Activated T-cell treated with anti-CD3 and anti-CD28 coated beads, Interleukin-2, amount 50 U/mL, for 48 hours (primary cell): ENCODE measurements at regions not wholly inside any gene's neighbourhood (a gene's known extent, or its start where the extent isn't known, plus 50 kb on each side); places are given as distances from the start of the nearest gene placed in this dataset.

Experiments used
- DNase-seq, 2 experiments: peaks; one replicate each; pipeline ENCODE4 v3.0.0-alpha.2; 2020

DNA sequence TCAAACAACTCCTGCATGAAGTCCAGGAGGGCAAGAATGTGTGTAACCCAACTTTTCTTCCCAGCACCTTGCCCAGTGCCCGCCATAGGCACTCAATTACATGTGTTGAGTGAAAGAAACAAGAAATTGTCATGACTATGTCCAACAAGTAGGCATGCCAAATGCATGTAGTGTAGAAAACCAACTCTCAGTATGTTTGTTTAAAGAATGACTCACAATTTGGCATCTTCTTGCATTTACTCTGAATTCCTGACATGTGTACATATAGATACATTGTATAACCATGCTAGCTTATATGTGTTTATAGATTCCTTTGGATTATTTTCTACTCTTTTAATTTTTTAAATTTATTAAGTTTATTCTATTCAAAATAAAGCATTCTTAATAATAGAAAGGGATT lies 305.0 kb downstream of the EFNB2 start:
- no peak for DNase-seq

DNA sequence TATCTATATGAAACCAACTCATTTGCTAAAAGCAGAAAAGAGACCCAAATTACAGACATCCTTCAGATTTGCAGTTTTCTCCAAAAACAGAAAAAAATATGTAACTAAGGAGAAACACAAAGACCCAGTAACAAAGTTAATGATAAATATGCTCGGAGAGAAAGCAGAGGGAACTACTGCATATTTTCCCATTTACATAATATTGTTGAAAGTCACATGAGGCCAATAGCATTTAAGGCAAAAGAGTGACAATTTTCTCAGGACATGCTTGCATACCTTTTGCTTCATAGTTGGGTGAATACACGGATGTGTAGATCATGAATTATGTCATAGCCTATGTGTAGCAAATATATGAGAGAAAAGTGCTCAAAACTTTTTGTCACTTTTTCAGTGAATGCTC lies 310.3 kb downstream of the EFNB2 start:
- DNase-seq: no peak

DNA sequence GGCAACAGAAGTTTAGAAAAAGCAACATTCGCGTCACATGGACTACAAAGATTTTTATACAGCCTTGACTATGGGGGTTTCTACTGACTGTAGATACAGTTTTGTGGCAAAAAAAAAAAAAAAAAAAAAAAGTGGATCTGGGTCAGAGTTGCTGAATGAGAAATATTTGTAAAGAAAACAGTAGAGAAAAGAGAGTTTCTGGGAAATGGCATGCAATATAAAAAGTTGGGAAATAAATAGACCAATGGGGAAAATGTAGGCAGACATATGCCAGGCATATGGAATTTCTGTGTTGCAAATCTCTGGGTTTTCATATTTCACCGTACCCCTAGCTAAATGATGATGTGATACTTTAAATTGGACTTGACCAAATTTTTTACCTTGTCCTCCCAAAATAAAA lies 315.3 kb downstream of the EFNB2 start:
- DNase-seq: no peak

DNA sequence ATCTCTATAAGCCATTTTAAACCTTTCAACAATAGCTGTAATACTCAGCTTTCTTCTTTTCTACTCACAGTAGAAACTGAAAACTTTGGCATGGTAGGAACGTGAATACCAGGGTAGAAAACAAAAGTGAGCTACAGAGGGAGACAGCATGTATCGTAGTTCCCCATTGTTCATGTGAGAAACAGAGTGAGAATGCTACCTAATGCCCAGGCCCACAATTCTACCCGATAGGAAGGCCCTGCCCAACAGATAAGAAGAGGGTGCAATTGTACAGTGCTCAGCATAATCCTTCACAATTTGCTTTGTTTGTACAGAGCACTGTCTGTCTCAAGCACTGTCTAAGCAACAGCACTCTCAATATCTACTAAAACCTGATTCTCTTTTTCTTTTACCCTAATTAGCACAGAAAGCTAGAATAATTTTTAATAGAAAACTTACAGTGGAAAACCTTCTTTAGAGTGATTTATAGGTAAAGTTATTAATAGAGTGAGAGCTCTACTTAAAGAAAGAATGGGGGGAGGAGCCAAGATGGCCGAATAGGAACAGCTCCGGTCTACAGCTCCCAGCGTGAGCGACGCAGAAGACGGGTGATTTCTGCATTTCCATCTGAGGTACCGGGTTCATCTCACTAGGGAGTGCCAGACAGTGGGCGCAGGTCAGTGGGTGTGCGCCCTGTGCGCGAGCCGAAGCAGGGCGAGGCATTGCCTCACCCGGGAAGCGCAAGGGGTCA lies 322.3 kb downstream of the EFNB2 start:
- DNase-seq: no peak

DNA sequence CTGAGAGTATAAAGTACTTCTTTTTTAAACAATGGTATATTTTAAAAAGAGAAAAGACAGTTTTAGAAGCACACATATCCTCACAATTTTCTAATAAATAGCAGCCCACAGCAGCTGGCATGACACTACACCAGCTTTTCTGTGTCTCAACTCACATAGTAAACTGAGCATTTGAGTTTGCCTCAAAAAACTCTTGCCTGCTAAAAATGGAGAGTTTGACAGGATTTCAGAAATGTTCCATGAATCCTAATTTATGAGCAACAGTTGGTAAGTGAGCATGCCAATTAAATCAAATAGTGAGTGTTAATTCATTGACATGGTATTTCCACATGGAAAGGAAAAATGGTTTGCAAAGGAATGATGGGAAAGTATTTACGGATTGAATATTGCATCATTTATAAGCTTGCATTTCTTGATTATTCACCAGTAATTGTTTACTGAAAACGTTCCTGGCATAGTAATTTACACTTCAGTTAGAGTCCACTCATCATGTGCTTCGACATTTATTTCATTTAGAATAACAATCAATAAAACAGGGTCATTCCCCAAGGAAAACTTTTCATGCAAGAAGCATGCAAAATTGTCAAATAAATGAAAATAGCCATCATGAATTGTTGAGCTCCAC lies 323.0 kb downstream of the EFNB2 start:
- DNase-seq: no peak

DNA sequence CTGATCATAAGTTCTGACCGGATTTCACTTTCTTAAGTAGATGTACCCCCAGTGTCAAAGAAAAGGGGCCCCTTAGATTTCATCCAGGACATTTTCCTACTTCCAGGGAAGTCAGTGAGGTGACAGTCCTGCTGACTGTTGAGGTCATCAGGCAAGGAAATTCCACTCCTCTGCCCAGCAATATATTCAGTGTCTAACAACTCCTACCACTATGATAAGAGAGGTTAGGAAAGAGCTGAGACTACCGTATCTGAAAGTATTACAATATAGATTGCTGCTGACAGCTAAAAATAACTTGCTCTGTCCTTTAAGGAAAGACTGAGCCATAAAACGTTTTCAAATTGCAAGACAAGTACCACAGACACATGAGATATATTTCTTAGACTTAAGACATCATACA lies 325.1 kb downstream of the EFNB2 start:
- DNase-seq: no peak

DNA sequence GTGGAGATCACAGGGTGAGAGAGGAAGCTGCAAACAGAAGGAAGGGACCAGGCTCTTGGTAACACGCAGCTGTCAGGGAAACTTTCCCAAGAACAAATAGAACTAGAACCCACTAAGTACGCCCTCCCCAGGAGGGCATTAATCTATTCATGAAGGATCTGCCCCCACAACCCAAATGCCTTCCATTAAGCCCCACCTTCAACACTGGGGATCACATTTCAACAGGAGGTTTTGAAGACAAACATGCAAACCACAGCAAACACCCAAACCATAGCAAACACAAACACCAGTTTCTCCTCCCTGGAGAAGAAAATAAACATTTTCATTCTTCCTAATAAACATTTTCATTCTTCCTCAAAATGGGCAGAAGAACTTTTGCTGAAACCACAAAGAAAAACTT lies 329.6 kb downstream of the EFNB2 start:
- DNase-seq: no peak

DNA sequence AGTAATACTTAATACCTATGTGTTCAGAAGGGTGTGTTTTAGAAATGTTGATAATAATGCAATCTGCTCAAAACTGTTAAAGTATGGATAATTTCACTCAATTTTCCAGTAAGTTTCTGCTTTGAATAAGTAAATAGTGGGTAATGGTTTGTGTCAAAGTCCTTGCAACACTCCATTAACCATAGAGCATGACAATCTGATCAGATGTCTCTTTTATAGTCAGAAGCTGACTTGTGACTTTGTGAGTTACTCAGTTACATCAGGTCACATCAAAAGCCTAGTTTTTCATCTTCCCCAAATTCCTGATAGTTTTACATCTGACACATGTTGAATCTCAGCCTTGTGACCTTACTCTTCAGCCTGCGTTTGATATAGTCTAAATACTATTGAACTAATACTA lies 338.0 kb downstream of the EFNB2 start:
- DNase-seq: no peak

DNA sequence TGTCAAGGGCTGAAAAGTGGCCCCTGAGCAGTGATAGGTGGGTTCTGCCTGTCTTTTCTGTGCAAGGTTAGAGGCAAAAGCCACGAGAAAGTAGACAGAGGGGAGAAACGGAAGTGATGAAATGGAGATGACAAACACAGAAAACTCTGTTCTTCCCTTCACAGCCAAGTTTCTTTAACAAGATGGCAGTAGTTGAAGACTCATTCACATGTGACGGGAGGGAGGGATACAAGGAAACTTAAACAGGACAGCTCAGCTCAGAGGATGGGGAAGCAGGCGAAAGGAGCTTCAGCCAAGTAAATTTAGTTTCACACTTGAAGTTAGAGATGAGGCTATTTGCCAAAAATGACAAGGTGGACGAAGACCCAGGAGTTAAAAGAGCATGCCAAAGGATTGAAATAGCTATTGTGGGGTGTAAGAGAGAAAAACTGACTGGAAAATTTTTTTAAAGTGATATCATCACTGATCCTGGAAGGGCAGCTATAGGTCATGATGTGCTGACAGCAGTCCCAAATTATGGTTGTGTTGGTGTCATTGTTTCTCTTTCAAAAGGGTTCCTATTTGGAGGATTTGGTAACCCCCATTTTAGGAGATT lies 347.9 kb downstream of the EFNB2 start:
- no peak for DNase-seq

DNA sequence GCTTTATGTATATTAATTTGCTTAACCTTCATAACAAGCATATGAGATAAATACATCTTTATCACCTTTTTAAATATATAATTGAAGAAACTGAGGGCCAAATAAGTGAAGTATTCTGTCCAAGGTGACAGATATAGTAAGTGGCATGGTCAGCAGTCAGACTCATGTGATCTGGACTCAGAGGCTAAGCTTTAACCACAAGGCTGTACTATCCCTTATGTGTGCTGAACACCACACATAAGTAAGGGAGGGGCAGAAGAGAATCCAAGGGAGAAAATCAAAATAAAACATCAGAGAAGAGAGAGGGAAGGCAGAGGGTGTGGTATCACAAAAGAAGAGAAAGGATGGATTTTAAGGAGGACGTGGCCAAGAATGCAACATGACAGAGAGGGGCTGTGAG lies 348.4 kb downstream of the EFNB2 start:
- DNase-seq: no peak

DNA sequence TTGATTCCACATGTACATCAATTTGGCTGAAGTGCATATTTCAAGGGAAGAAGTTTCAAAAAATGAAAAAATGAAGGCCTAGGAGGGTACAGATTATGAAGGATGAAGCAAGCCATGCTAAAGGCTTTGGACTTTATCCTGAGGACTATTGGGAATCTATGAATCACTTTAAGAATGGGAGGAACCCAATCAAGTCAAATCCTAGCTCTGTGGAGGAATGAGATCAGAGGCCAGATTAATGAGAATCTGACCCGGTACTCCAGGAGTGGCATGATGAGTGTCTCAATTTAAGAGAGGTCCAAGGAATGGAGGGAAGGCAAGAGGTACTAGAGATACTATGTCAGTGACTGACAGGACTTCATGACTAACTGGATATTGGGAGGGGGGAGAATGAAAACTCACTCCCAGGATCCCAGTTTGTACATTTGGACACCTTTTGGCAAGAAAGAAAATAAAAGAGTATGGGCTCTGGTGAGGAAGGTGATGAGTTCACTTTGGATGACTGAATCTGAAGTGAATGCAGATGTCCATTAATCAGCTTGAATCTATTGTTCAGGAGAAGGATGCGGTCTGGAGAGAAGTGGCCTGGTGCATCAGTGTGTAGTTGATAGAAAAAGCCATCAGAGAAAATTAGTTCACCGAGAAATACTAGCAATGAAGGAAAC lies 349.0 kb downstream of the EFNB2 start:
- no peak for DNase-seq

DNA sequence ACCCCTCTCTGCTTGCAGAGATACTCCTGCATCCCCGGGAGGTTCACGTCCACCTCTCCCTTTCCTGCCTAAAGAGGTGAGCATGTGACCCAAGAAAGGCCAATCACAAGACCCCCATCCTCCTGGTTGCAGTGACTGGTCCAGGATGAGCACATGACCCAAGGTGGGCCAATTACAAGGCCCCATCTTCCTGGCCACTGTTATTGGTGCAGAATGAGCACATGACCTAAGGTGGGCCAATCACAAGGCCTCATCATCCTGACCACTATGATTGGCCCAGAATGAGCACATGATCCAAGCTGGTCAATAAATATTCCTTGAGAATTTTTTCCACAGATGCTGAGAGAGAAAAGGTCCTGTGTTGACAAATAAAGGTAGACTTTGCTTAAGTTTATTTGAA lies 350.7 kb downstream of the EFNB2 start:
- no peak for DNase-seq

DNA sequence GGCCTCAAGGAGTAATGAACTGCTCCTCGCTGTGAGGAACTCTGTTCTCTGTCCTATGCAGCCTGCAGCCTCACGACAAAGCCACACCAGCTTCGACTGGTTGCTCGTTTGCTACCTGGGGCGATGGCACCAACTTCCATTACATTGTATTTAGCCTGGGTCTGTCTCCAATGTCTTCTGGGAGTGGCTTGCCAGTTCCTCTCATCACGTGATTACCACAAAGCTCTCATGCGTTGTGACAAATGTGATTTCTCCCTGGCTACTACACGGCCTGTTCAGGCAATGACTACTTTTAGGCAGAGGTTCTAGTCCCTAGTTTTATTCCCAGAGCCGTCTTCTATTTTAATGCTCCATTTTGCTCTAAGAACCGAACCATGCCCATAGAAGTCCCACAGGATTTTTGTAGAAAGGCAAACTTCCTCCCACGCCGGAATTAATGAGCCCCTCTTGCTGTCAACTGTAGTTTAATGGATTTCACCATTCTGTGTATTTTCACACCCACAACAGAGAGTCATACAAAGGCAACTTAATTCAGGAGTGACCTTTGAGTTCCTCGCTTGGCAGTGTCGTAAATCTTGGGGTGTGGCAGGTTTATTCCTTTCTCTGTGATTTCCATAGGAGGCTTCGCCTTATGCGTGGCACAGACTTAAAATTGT lies 351.9 kb downstream of the EFNB2 start:
- DNase-seq: no peak

DNA sequence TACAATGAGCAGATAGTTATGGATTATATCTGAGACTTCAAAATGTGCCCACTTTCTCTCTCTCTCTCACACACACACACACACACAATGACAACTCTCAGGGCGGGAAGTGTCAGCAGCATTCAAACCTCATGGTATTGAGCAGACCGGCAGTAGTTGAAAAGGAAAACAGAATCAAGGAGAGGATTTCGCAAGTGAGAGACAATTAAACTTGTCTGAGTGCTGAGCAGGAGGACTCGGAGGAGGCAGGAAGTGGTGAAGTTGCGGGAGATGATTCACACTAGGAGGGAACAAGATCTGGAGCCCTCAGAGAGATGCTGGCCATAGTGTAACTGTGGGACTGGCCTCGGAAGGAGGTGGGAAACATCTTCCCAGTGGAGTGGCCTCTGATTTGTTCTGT lies 353.1 kb downstream of the EFNB2 start:
- no peak for DNase-seq

DNA sequence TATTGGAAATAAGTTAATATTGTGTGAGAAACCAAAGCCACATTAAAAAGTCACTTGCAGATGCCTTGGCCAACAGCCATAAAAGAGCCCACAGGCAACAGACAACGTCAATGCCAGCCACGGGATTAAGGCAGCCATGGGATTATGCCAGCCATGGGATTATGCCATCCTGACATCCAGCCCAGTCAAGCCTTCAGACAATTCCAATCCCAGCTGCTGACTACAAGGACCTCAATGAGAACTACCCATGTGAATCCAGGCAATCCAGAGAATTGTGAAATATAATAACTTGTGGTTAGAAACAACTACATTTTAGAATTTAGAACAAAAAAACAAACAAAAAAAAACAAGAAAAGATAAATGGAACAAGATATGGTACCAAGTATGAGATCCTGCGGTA lies 356.6 kb downstream of the EFNB2 start:
- DNase-seq: no peak

DNA sequence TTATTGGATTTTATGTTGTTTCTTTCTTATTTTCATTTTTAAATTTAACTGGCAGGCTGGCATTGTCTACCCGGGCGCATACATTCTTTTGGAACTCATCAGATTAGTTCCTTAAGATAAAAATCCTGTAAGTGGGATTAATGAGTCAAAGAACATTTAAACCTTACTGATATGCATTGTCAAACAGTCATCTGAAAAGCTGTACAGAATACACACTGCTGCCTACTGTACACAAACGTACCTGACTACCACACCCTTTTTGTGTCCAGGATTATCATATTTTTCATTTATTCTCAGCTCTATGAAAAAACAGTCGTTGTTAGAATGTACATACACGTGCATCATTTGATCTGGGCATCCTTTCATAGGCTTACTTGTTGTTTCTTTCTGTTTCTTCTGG lies 358.3 kb downstream of the EFNB2 start:
- no peak for DNase-seq

DNA sequence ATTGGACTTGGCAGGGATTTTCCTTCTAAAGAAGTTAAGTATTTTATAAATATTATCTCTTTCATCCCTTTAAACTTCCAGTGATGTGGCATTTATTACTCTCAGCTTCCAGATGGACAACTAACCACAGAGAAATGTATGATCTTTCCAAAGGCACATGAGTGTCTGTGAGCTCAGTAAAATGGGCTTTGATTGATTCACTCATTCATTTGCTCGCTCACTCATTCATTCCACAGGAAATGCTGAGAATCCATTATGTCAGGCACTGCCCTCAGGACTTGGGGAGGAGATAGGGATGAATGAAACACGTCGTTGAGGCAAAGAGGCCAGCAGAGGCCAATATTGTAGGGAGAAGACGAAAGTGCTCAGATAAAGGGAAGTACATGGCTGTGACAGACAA lies 359.3 kb downstream of the EFNB2 start:
- no peak for DNase-seq

DNA sequence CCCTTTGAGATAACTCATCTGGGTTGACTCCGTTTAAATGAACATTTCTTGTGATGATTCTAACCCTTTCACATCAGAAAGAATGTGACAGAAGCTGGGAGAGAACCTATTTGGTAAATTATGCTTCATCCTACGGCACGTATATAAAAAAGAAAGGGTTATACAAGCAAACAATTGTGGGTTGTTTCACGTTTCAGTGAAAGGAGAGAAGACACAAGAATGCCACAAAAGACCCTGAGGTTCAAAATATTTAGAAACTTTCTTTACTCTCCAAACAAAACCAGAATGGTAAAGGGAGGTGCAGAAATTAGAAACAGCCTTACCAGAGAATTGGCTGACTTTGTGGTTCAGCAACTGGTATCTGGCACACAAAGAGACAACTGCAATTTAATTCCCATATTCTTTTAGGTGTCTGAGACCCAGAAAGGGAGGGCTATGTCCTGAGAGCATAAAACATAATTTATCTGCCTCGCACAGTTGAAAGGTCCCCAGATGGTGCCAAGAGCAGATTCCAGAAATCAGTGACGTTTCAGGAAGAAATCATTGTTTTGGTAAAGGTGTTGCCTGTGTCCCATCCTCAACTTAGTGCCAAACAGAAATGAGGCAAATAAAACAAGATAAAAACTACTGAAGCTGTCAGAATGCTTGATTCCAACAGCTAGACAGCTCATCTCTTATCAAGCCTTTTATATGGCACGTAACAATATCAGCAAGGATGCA lies 361.4 kb downstream of the EFNB2 start:
- no peak for DNase-seq

DNA sequence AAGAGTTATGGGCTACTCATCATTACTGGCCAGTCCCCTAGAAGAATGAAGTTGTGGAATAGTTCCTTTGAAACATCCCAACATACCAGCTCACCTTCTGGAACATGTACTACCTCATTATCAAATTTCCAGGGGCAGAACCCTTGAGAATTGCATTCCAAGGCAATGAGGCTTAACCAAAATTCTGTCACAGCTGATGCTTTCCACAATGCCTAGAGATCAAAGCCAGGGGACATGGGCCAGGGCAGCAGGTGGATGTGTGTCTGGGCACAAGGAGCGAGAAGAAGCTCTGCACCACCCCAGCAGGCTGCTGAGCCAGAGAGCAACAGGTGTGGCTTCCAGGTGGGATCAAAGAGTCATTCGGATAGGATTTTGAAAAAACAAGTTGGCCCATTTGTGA lies 362.1 kb downstream of the EFNB2 start:
- no peak for DNase-seq

DNA sequence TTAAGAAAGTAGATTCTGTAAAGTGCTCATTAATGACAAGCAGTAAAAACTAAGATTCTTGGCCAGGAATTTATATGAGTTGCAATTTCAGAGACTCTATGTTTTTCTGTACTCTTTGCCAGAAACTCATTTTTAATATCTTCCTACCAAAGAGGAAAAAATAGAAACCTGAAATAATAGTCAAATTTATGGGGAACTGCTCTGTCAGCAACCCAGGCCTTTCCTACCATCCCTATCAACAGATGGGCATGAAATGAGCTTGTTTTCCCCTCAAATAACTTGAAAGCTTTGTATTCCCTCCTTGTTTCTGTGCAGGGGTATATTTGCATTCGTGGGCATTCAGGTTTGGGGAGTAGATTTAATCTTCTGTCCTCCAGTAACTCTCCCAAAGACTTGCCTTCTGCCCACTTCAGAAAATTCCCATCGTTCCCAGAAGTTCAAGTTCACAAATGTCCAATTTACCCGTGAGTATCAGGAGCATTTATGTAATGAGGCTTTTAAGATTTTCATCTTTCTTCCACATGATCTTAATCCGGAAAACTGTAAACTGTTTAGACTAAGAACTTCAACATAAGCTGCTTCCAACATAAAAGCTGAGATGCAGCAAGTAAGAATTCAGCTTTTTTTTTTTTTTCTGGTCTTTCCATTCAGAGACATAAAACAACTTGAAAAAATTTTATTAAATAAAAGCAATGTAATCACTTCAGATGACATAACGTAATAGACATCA lies 363.1 kb downstream of the EFNB2 start:
- DNase-seq: no peak

DNA sequence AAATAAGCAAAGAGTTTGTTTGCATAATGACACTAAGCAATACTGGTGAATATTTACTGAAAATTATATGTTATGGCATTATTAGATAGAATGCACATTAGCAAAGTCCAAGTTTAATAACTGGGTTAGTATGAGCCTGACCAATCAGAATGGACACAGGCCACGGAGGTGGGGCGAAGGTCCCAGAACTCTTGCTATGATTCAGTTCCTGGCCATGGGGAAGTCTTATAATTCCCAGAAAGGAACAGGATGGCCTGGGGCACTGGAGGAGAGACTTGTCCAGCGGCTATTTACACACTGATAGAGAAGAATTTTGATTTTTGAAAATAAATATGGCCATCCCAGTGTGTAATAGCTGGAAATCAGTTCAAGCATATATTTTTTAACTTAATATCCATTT lies 372.0 kb downstream of the EFNB2 start:
- no peak for DNase-seq

DNA sequence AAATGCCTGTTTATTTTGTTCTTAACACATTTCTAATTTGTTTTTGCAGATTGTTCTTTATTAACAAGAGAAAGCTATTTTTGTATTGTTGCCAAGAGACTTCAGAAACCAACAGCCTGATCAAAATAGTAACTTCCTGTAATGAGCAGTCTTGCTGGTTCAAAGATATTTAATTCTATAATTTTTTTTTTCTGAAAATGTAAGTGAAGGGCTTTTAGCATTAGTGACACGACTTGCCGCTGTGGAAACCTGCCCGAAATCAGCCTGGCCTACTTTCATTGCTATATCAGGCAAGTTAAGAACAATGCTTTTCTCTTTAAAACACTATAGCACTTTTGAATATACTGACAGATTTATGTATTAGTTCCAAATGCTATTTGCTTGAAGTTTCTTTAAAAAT lies 374.3 kb downstream of the EFNB2 start:
- no peak for DNase-seq
